IMR-90 (cell line): ENCODE measurements at regions not wholly inside any gene's neighbourhood (a gene's known extent, or its start where the extent isn't known, plus 50 kb on each side); places are given as distances from the start of the nearest gene placed in this dataset.

ENCODE experiments used
- ATAC-seq: fragments of 200-7000 bp; cut with Tn5 transposase; 2 replicates; pipeline ENCODE4 v1.9.1; 2020; ENCODE audit warnings: low read depth, mild to moderate bottlenecking, moderate library complexity
- BruUV-seq: library from RNA; stranded (reverse); fragments of 400-500 nt; replicated peaks from 2 replicates; lab custom pipeline; 2021; lab: Mats Ljungman, UMichigan
- CTCF ChIA-PET: fragments of 300-600 bp; formaldehyde crosslinking; extraction: SDS; loops from one replicate; lab custom pipeline; 2021; ENCODE audit warnings: antibody characterized with exemption; lab: Yijun Ruan, JAX
- POLR2A ChIA-PET: fragments of 300-600 bp; sonication (Branson Sonifier 250); formaldehyde crosslinking; loops from one replicate; lab custom pipeline; 2022; ENCODE audit warnings: antibody characterized with exemption; ENCODE audit not compliant: unreplicated experiment; lab: Charles Lee
- DNase-seq: peaks from one replicate; pipeline ENCODE4 v3.0.0; 2013
- H2AFZ ChIP-seq: replicated peaks from 2 replicates; pipeline ENCODE3; 2013; ENCODE audit warnings: low read length, mild to moderate bottlenecking; ENCODE audit not compliant: poor library complexity
- H2AK5ac ChIP-seq: 2 replicates; pipeline ENCODE4 v1.6.1; 2013; ENCODE audit warnings: low read depth, low read length, inconsistent platforms
- H2AK9ac ChIP-seq: replicated peaks from 2 replicates; pipeline ENCODE3; 2013; ENCODE audit warnings: mild to moderate bottlenecking, low read depth, low read length, moderate library complexity; ENCODE audit not compliant: poor library complexity
- H2BK120ac ChIP-seq: 2 replicates; pipeline ENCODE4 v1.6.1; 2013; ENCODE audit warnings: low read depth, low read length, inconsistent platforms
- H2BK15ac ChIP-seq: 3 replicates; pipeline ENCODE4 v1.6.1; 2013; ENCODE audit warnings: low read depth, low read length, inconsistent platforms
- H2BK20ac ChIP-seq: 2 replicates; pipeline ENCODE4 v1.6.1; 2013; ENCODE audit warnings: low read depth, mild to moderate bottlenecking, inconsistent platforms, low read length, moderate library complexity
- H2BK5ac ChIP-seq: 2 replicates; pipeline ENCODE4 v1.6.1; 2013; ENCODE audit warnings: mild to moderate bottlenecking, low read depth, low read length, inconsistent platforms; ENCODE audit not compliant: poor library complexity, severe bottlenecking
- H3K14ac ChIP-seq: replicated peaks from 2 replicates; pipeline ENCODE4 v1.6.1; 2013; ENCODE audit warnings: low read depth, low read length, inconsistent platforms
- H3K18ac ChIP-seq: 2 replicates; pipeline ENCODE4 v1.6.1; 2013; ENCODE audit warnings: low read depth, low read length, control low read depth
- H3K23ac ChIP-seq: 2 replicates; pipeline ENCODE4 v1.6.1; 2013; ENCODE audit warnings: low read depth, low read length, inconsistent platforms
- H3K27ac ChIP-seq: 2 replicates; pipeline ENCODE4 v1.5.1; 2013; ENCODE audit warnings: mild to moderate bottlenecking, control low read depth, low read length; ENCODE audit not compliant: insufficient read depth
- H3K27me3 ChIP-seq: 2 replicates; pipeline ENCODE4 v1.6.1; 2013; ENCODE audit warnings: low read length; ENCODE audit not compliant: control insufficient read depth, insufficient read depth
- H3K36me3 ChIP-seq: 2 replicates; pipeline ENCODE4 v1.6.1; 2013; ENCODE audit warnings: low read length, mixed read lengths; ENCODE audit not compliant: control insufficient read depth, insufficient read depth
- H3K4ac ChIP-seq: 2 replicates; pipeline ENCODE4 v1.6.1; 2013; ENCODE audit warnings: low read depth, low read length, inconsistent platforms
- H3K4me1 ChIP-seq: 2 replicates; pipeline ENCODE4 v1.6.1; 2013; ENCODE audit warnings: low read length, mixed read lengths; ENCODE audit not compliant: control insufficient read depth, insufficient read depth
- H3K4me2 ChIP-seq: 2 replicates; pipeline ENCODE4 v1.6.1; 2013; ENCODE audit warnings: low read depth, mild to moderate bottlenecking, control low read depth, low read length, moderate library complexity
- H3K4me3 ChIP-seq: 2 replicates; pipeline ENCODE4 v1.5.1; 2013; ENCODE audit warnings: low read depth, mild to moderate bottlenecking, control low read depth, low read length, moderate library complexity; ENCODE audit not compliant: insufficient read depth
- H3K56ac ChIP-seq: 2 replicates; pipeline ENCODE4 v1.6.1; 2013; ENCODE audit warnings: low read length, inconsistent platforms; ENCODE audit not compliant: insufficient read depth; ENCODE audit errors: extremely low read depth
- H3K79me1 ChIP-seq, 2 experiments: 2 replicates each; pipeline ENCODE4 v1.6.1; 2013; ENCODE audit warnings: low read length in 2 of 2, inconsistent platforms in 1 of 2, low read depth in 1 of 2
- H3K9ac ChIP-seq: 2 replicates; pipeline ENCODE4 v1.6.1; 2013; ENCODE audit warnings: low read depth, low read length, control low read depth
- H3K9me1 ChIP-seq: 2 replicates; pipeline ENCODE4 v1.6.1; 2013; ENCODE audit warnings: low read length, inconsistent platforms; ENCODE audit not compliant: insufficient read depth
- H3K9me3 ChIP-seq: 2 replicates; pipeline ENCODE4 v1.6.1; 2013; ENCODE audit warnings: low read length; ENCODE audit not compliant: control insufficient read depth, insufficient read depth
- H4K20me1 ChIP-seq: 2 replicates; pipeline ENCODE4 v1.6.1; 2013; ENCODE audit warnings: low read length, inconsistent platforms; ENCODE audit not compliant: insufficient read depth
- H4K5ac ChIP-seq: 2 replicates; pipeline ENCODE4 v1.6.1; 2013; ENCODE audit warnings: mild to moderate bottlenecking, low read depth, low read length, control low read depth
- H4K8ac ChIP-seq, 2 experiments: 2 replicates each; pipeline ENCODE4 v1.6.1; 2013; ENCODE audit warnings: low read depth in 2 of 2, low read length in 2 of 2, control low read depth in 1 of 2, inconsistent platforms in 1 of 2
- H4K91ac ChIP-seq: 2 replicates; pipeline ENCODE4 v1.6.1; 2013; ENCODE audit warnings: low read depth, low read length, inconsistent platforms; ENCODE audit not compliant: insufficient read depth
- MXI1 ChIP-seq: IDR thresholded peaks from 2 replicates; pipeline ENCODE4 v1.6.1; 2012; ENCODE audit warnings: low read depth, mild to moderate bottlenecking, low read length, moderate library complexity, borderline replicate concordance
- NFE2L2 ChIP-seq: fragments of 150-350 bp; IDR thresholded peaks from 2 replicates; pipeline ENCODE4 v1.6.1; 2016; ENCODE audit warnings: low read depth, mild to moderate bottlenecking, low read length
- SMC3 ChIP-seq: fragments of 150-350 bp; IDR thresholded peaks from 2 replicates; pipeline ENCODE4 v1.6.1; 2016; ENCODE audit warnings: low read depth, mild to moderate bottlenecking, antibody characterized with exemption, low read length, moderate library complexity
- dilution Hi-C: fragments of 300-500 bp; cut with HindIII; formaldehyde crosslinking; loops from one replicate; pipeline ENCODE4 v1.14.3; 2018; ENCODE audit warnings: low sequenced_read_pairs; ENCODE audit not compliant: unreplicated experiment
- in situ Hi-C: fragments of 300-500 bp; cut with MboI; formaldehyde crosslinking; loops from 3 replicates; pipeline ENCODE4 v1.14.3; 2019; ENCODE audit warnings: low sequenced_read_pairs, inconsistent platforms, mixed read lengths
- intact Hi-C: fragments of 100-400 bp; cut with micrococcal nuclease; formaldehyde crosslinking; loops from 2 replicates; pipeline ENCODE4 v1.10.0; 2022
- TF ChIP-seq, protein P1 (sequence below): fragments of 150-350 bp; IDR thresholded peaks from 2 replicates; pipeline ENCODE4 v1.6.1; 2016; ENCODE audit warnings: low read depth, mild to moderate bottlenecking, low read length, moderate library complexity, borderline replicate concordance
- TF ChIP-seq, protein P2 (sequence below): conservative IDR thresholded peaks from 2 replicates; pipeline ENCODE4 v1.5.1; 2012; ENCODE audit warnings: mild to moderate bottlenecking, low read depth, low read length, improper control_type of control experiment

DNA sequence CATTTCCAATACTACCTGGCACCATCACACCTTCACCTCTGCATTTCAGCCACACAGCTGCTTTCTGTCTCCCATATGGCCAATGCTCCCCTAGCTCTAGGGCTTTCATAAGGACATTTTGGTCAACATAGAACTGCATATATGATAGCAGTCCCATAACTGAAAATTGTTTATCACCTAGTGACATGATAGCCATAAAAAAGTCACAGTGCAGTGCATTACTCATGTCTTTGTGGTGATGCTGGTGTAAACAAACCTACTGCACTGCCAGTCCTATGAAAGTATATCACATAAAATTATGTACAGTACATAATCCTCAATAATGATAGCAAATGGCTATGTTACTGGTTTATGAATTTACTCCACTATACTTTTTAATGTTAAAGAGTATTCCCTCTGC is 221.0 kb downstream of the NAF1 start:
- DNase-seq, result no peak
- Histone ChIP-seq H3K23ac (no peak overlapping the region), H2AK9ac (no peak overlapping the region), H3K18ac (no peak overlapping the region), H3K9ac (no peak overlapping the region), H2BK15ac (no peak overlapping the region), H3K27ac (no peak overlapping the region), H4K91ac (no peak overlapping the region), H3K9me1 (no peaks in the 10 kb centered on the region), H2BK5ac (no peak overlapping the region), H4K20me1 (no peaks in the 10 kb centered on the region), H3K9me3 (0 out of 2 replicates have a peak, but pooled peaks cover 1% of the 10 kb centered on the region), H3K56ac (no peak overlapping the region), H2BK20ac (no peak overlapping the region), H2AFZ (no peak overlapping the region), H3K4me3 (no peak overlapping the region), H2BK120ac (no peak overlapping the region), H4K8ac (no peak overlapping the region), H4K5ac (no peak overlapping the region), H3K4ac (no peak overlapping the region), H3K36me3 (no peaks in the 10 kb centered on the region), H3K79me1 (no peaks in the 10 kb centered on the region), H3K4me2 (no peak overlapping the region), H3K14ac (no peak overlapping the region), H2AK5ac (no peak overlapping the region), H3K4me1 (no peaks in the 10 kb centered on the region), H3K27me3 (no peaks in the 10 kb centered on the region)
- in situ Hi-C loops (no loop called here), intact Hi-C loops (no loop called here), dilution Hi-C loops (no loop called here)
- no TSS peak for BruUV-seq
- TF ChIP-seq, protein P1, sequence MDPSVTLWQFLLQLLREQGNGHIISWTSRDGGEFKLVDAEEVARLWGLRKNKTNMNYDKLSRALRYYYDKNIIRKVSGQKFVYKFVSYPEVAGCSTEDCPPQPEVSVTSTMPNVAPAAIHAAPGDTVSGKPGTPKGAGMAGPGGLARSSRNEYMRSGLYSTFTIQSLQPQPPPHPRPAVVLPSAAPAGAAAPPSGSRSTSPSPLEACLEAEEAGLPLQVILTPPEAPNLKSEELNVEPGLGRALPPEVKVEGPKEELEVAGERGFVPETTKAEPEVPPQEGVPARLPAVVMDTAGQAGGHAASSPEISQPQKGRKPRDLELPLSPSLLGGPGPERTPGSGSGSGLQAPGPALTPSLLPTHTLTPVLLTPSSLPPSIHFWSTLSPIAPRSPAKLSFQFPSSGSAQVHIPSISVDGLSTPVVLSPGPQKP, result no peak
- TF ChIP-seq MXI1, result no peak
- no peak for TF ChIP-seq NFE2L2
- no peak for TF ChIP-seq SMC3
- TF ChIP-seq, protein P2, sequence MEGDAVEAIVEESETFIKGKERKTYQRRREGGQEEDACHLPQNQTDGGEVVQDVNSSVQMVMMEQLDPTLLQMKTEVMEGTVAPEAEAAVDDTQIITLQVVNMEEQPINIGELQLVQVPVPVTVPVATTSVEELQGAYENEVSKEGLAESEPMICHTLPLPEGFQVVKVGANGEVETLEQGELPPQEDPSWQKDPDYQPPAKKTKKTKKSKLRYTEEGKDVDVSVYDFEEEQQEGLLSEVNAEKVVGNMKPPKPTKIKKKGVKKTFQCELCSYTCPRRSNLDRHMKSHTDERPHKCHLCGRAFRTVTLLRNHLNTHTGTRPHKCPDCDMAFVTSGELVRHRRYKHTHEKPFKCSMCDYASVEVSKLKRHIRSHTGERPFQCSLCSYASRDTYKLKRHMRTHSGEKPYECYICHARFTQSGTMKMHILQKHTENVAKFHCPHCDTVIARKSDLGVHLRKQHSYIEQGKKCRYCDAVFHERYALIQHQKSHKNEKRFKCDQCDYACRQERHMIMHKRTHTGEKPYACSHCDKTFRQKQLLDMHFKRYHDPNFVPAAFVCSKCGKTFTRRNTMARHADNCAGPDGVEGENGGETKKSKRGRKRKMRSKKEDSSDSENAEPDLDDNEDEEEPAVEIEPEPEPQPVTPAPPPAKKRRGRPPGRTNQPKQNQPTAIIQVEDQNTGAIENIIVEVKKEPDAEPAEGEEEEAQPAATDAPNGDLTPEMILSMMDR, result no peak
- POLR2A ChIA-PET, result no interaction called here
- ATAC-seq, result no peak
- CTCF ChIA-PET, result no interaction called here
